Subcutaneous abdominal adipose tissue (tissue), 5 donors: ENCODE measurements at regions not wholly inside any gene's neighbourhood (a gene's known extent, or its start where the extent isn't known, plus 50 kb on each side); places are given as distances from the start of the nearest gene placed in this dataset.

Source experiments
- H3K27ac ChIP-seq: one replicate; pipeline ENCODE4 v1.7.0; 2013; ENCODE audit warnings: low read depth, mild to moderate bottlenecking, inconsistent platforms, low read length, moderate library complexity
- H3K27me3 ChIP-seq, 5 donors: one replicate each; pipeline ENCODE4 v1.7.0; 2013; ENCODE audit warnings: low read length in 5 of 5, inconsistent platforms in 1 of 5; ENCODE audit not compliant: control insufficient read depth in 5 of 5, insufficient read depth in 4 of 5
- H3K36me3 ChIP-seq, 5 donors: one replicate each; pipeline ENCODE4 v1.7.0; 2013; ENCODE audit warnings: low read length in 5 of 5; ENCODE audit not compliant: control insufficient read depth in 5 of 5, insufficient read depth in 5 of 5
- H3K4me1 ChIP-seq, 5 donors: one replicate each; pipeline ENCODE4 v1.7.0; 2013; ENCODE audit warnings: low read length in 5 of 5, mild to moderate bottlenecking in 3 of 5, moderate library complexity in 1 of 5; ENCODE audit not compliant: control insufficient read depth in 5 of 5, insufficient read depth in 5 of 5
- H3K4me3 ChIP-seq, 5 donors: one replicate each; pipeline ENCODE4 v1.7.0; 2013; ENCODE audit warnings: low read length in 5 of 5, low read depth in 1 of 5
- H3K9ac ChIP-seq, 5 donors: one replicate each; pipeline ENCODE4 v1.7.0; 2013; ENCODE audit warnings: low read length in 5 of 5, mild to moderate bottlenecking in 4 of 5, moderate library complexity in 3 of 5
- H3K9me3 ChIP-seq, 5 donors: one replicate each; pipeline ENCODE4 v1.7.0; 2013; ENCODE audit warnings: low read length in 5 of 5; ENCODE audit not compliant: control insufficient read depth in 5 of 5
- donor health status: healthy.
- donor health status: healthy.
- donor health status: healthy.
- donor health status: healthy.
- donor health status: healthy.

GRCh38 chr9:8237096-8237495, 437.5 kb upstream of the DMAC1 start:
- no peak overlapping the region for H3K4me3 ChIP-seq
- no peaks in the 10 kb centered on the region for H3K36me3 ChIP-seq
- H3K27me3 ChIP-seq = no peaks in the 10 kb centered on the region
- no peak overlapping the region for H3K9ac ChIP-seq
- H3K27ac ChIP-seq = no peak overlapping the region
- H3K9me3 ChIP-seq = no peaks in the 10 kb centered on the region
- H3K4me1 ChIP-seq = no peaks in the 10 kb centered on the region

GRCh38 chr9:8235489-8235888, 435.9 kb upstream of the DMAC1 start:
- Histone ChIP-seq H3K9me3 (no peaks in the 10 kb centered on the region), H3K36me3 (no peaks in the 10 kb centered on the region), H3K27ac (no peak overlapping the region), H3K4me3 (no peak overlapping the region), H3K9ac (no peak overlapping the region), H3K4me1 (no peaks in the 10 kb centered on the region), H3K27me3 (no peaks in the 10 kb centered on the region)

GRCh38 chr9:8234316-8234715, 434.7 kb upstream of the DMAC1 start:
- Histone ChIP-seq H3K9ac (no peak overlapping the region), H3K27me3 (no peaks in the 10 kb centered on the region), H3K27ac (no peak overlapping the region), H3K36me3 (no peaks in the 10 kb centered on the region), H3K4me3 (no peak overlapping the region), H3K9me3 (no peaks in the 10 kb centered on the region), H3K4me1 (no peaks in the 10 kb centered on the region)

- Histone ChIP-seq H3K36me3 (no peaks in the 10 kb centered on the region), H3K27me3 (no peaks in the 10 kb centered on the region), H3K4me3 (no peak overlapping the region), H3K9me3 (no peaks in the 10 kb centered on the region), H3K9ac (no peak overlapping the region), H3K4me1 (no peaks in the 10 kb centered on the region), H3K27ac (no peak overlapping the region)
These were observed 433.1 kb upstream of the DMAC1 start for GRCh38 chr9:8232726-8233125.

- no peaks in the 10 kb centered on the region for H3K4me1 ChIP-seq
- no peaks in the 10 kb centered on the region for H3K36me3 ChIP-seq
- no peak overlapping the region for H3K27ac ChIP-seq
- no peak overlapping the region for H3K9ac ChIP-seq
- no peaks in the 10 kb centered on the region for H3K27me3 ChIP-seq
- H3K4me3 ChIP-seq = no peak overlapping the region
- H3K9me3 ChIP-seq = no peaks in the 10 kb centered on the region
These were observed 429.6 kb upstream of the DMAC1 start for GRCh38 chr9:8229226-8229625.

- Histone ChIP-seq H3K9me3 (no peaks in the 10 kb centered on the region), H3K36me3 (no peaks in the 10 kb centered on the region), H3K27me3 (no peaks in the 10 kb centered on the region), H3K27ac (no peak overlapping the region), H3K4me3 (no peak overlapping the region), H3K4me1 (no peaks in the 10 kb centered on the region), H3K9ac (no peak overlapping the region)
These were observed 424.8 kb upstream of the DMAC1 start for GRCh38 chr9:8224381-8224801.

GRCh38 chr9:8223861-8224260, 424.3 kb upstream of the DMAC1 start:
- Histone ChIP-seq H3K27me3 (no peaks in the 10 kb centered on the region), H3K9ac (no peak overlapping the region), H3K9me3 (no peaks in the 10 kb centered on the region), H3K4me3 (no peak overlapping the region), H3K4me1 (no peaks in the 10 kb centered on the region), H3K36me3 (no peaks in the 10 kb centered on the region), H3K27ac (no peak overlapping the region)

- Histone ChIP-seq H3K9ac (no peak overlapping the region), H3K36me3 (no peaks in the 10 kb centered on the region), H3K27me3 (no peaks in the 10 kb centered on the region), H3K9me3 (peaks cover 0 to 4% (median 0%) of the 10 kb centered on the region in 5 donors), H3K4me3 (no peak overlapping the region), H3K4me1 (no peaks in the 10 kb centered on the region), H3K27ac (no peak overlapping the region)
These were observed 421.9 kb upstream of the DMAC1 start for GRCh38 chr9:8221462-8221861.

- no peaks in the 10 kb centered on the region for H3K27me3 ChIP-seq
- H3K9me3 ChIP-seq = no peaks in the 10 kb centered on the region
- no peak overlapping the region for H3K27ac ChIP-seq
- H3K4me1 ChIP-seq = no peaks in the 10 kb centered on the region
- no peaks in the 10 kb centered on the region for H3K36me3 ChIP-seq
- H3K9ac ChIP-seq = no peak overlapping the region
- no peak overlapping the region for H3K4me3 ChIP-seq
These were observed 408.9 kb upstream of the DMAC1 start for GRCh38 chr9:8208465-8208864.

- Histone ChIP-seq H3K9me3 (no peaks in the 10 kb centered on the region), H3K9ac (no peak overlapping the region), H3K4me1 (no peaks in the 10 kb centered on the region), H3K27me3 (no peaks in the 10 kb centered on the region), H3K4me3 (no peak overlapping the region), H3K36me3 (no peaks in the 10 kb centered on the region), H3K27ac (no peak overlapping the region)
These were observed 408.0 kb upstream of the DMAC1 start for GRCh38 chr9:8207596-8207995.

GRCh38 chr9:8206720-8207119, 407.1 kb upstream of the DMAC1 start:
- no peaks in the 10 kb centered on the region for H3K36me3 ChIP-seq
- no peak overlapping the region for H3K27ac ChIP-seq
- no peak overlapping the region for H3K9ac ChIP-seq
- H3K4me1 ChIP-seq = no peaks in the 10 kb centered on the region
- H3K4me3 ChIP-seq = no peak overlapping the region
- H3K9me3 ChIP-seq = no peaks in the 10 kb centered on the region
- no peaks in the 10 kb centered on the region for H3K27me3 ChIP-seq
